OCI-LY7 (cell line): ENCODE measurements at regions not wholly inside any gene's neighbourhood (a gene's known extent, or its start where the extent isn't known, plus 50 kb on each side); places are given as distances from the start of the nearest gene placed in this dataset.

Source experiments
- BruUV-seq: library from RNA; stranded (reverse); fragments of 400-500 nt; replicated peaks from 2 replicates; lab custom pipeline; 2021; lab: Mats Ljungman, UMichigan
- CTCF ChIA-PET: fragments of 300-600 bp; sonication (Branson Sonifier 250); formaldehyde crosslinking; loops from one replicate; lab custom pipeline; 2022; ENCODE audit warnings: antibody characterized with exemption; ENCODE audit not compliant: unreplicated experiment; lab: Charles Lee
- POLR2A ChIA-PET: fragments of 300-600 bp; sonication (Branson Sonifier 250); formaldehyde crosslinking; loops from one replicate; lab custom pipeline; 2022; ENCODE audit warnings: antibody characterized with exemption; lab: Charles Lee
- DNase-seq: peaks from one replicate; pipeline ENCODE4 v3.0.0-alpha.2; 2015; ENCODE audit warnings: low spot score
- H2AFZ ChIP-seq: fragments of 200-600 bp; sonication (generic), shearing (Covaris generic); 2 replicates; pipeline ENCODE4 v1.6.1; 2014; ENCODE audit warnings: mild to moderate bottlenecking, antibody characterized with exemption, low read length, moderate library complexity
- H3K27ac ChIP-seq: fragments of 200-600 bp; sonication (generic); 2 replicates; pipeline ENCODE4 v1.5.1; 2014; ENCODE audit warnings: mixed run types, low read depth, mild to moderate bottlenecking, moderate library complexity, low read length, inconsistent platforms; ENCODE audit not compliant: poor library complexity, severe bottlenecking
- H3K36me3 ChIP-seq: fragments of 200-600 bp; sonication (generic); 2 replicates; pipeline ENCODE4 v1.6.1; 2014; ENCODE audit warnings: mild to moderate bottlenecking, antibody characterized with exemption, low read length, moderate library complexity, mixed read lengths; ENCODE audit not compliant: insufficient read depth
- H3K4me1 ChIP-seq: fragments of 200-600 bp; sonication (generic); 2 replicates; pipeline ENCODE4 v1.5.1; 2014; ENCODE audit warnings: mild to moderate bottlenecking, low read length; ENCODE audit not compliant: insufficient read depth, poor library complexity, severe bottlenecking
- H3K4me2 ChIP-seq: fragments of 200-600 bp; sonication (generic); 2 replicates; pipeline ENCODE4 v1.6.1; 2014; ENCODE audit warnings: mild to moderate bottlenecking, low read length
- H3K4me3 ChIP-seq: fragments of 200-600 bp; sonication (generic); 2 replicates; pipeline ENCODE4 v1.5.1; 2014; ENCODE audit warnings: mild to moderate bottlenecking, low read depth, low read length; ENCODE audit not compliant: poor library complexity, severe bottlenecking
- H3K79me2 ChIP-seq: fragments of 200-600 bp; sonication (generic); 2 replicates; pipeline ENCODE4 v1.6.1; 2016; ENCODE audit warnings: low read depth, mild to moderate bottlenecking, low read length, moderate library complexity, mixed read lengths; ENCODE audit not compliant: insufficient read depth
- H3K9me2 ChIP-seq: fragments of 200-600 bp; sonication (generic); 2 replicates; pipeline ENCODE4 v1.6.1; 2016; ENCODE audit warnings: mild to moderate bottlenecking, low read length, mixed read lengths; ENCODE audit not compliant: insufficient read depth
- H3K9me3 ChIP-seq: fragments of 200-600 bp; sonication (generic); 2 replicates; pipeline ENCODE4 v1.6.1; 2014; ENCODE audit warnings: mild to moderate bottlenecking, mixed run types, low read length, mixed read lengths
- H4K20me1 ChIP-seq: fragments of 200-600 bp; sonication (generic); 2 replicates; pipeline ENCODE4 v1.6.1; 2014; ENCODE audit warnings: mild to moderate bottlenecking, antibody characterized with exemption, low read length, moderate library complexity, mixed read lengths; ENCODE audit not compliant: insufficient read depth
- CTCF ChIP-seq: fragments of 200-600 bp; sonication (generic); conservative IDR thresholded peaks from 2 replicates; pipeline ENCODE4 v1.5.1; 2014; ENCODE audit warnings: mild to moderate bottlenecking, antibody characterized with exemption, low read length, moderate library complexity, mixed read lengths
- EZH2phosphoT487 ChIP-seq: fragments of 200-600 bp; sonication (generic); IDR thresholded peaks from 2 replicates; pipeline ENCODE4 v1.6.1; 2018; ENCODE audit warnings: low read depth, borderline replicate concordance, mild to moderate bottlenecking, mixed run types, antibody characterized with exemption, low read length, moderate library complexity, mixed read lengths
- intact Hi-C: fragments of 100-400 bp; cut with micrococcal nuclease; formaldehyde crosslinking; loops from one replicate; pipeline ENCODE4 v1.10.0; 2022; ENCODE audit not compliant: unreplicated experiment

- ChIA-PET CTCF (no interaction called here), POLR2A (no interaction called here)
- DNase-seq = no peak
- Histone ChIP-seq H3K4me3 (no peak overlapping the region), H3K4me2 (no peak overlapping the region), H4K20me1 (no peaks in the 10 kb centered on the region), H3K4me1 (no peaks in the 10 kb centered on the region), H3K79me2 (no peaks in the 10 kb centered on the region), H3K27ac (no peak overlapping the region), H3K9me3 (peaks cover 5% of the 10 kb centered on the region; the same call in 1 of the 2 replicates), H2AFZ (no peak overlapping the region), H3K9me2 (no peaks in the 10 kb centered on the region), H3K36me3 (no peaks in the 10 kb centered on the region)
- TF ChIP-seq CTCF (no peak), EZH2phosphoT487 (no peak)
- intact Hi-C loops = no loop called here
- BruUV-seq = no TSS peak
These were observed 169.8 kb upstream of the GRB10 start for GRCh38 chr7:50952544-50952943.

DNA sequence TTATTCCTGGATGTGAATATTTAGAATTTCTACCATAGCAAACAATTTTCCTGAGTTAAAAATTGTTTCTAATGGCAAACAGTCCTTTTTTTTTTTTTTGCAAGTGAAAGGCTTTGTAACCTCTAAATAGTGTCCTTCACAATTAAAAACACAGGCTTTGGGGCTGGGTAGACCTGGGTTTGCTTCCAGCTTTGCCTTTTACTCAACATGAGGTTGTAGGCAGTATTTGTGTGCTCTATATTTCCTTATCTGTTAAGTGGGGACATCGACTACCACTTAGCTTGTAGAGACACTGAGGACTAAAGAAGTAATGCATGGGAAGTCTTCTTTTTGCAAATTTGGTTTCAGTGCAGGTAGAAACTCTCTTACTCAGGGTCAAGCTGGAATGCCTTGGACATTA, 169.4 kb upstream of the GRB10 start:
- Histone ChIP-seq H3K4me2 (no peak overlapping the region), H3K36me3 (no peaks in the 10 kb centered on the region), H3K9me3 (peaks cover 5% of the 10 kb centered on the region; the same call in 1 of the 2 replicates), H2AFZ (no peak overlapping the region), H3K4me3 (no peak overlapping the region), H3K79me2 (no peaks in the 10 kb centered on the region), H4K20me1 (no peaks in the 10 kb centered on the region), H3K27ac (no peak overlapping the region), H3K9me2 (no peaks in the 10 kb centered on the region), H3K4me1 (no peaks in the 10 kb centered on the region)
- ChIA-PET CTCF (no interaction called here), POLR2A (no interaction called here)
- TF ChIP-seq EZH2phosphoT487 = no peak
- TF ChIP-seq CTCF = no peak
- no peak for DNase-seq
- intact Hi-C loops = no loop called here
- BruUV-seq = no TSS peak

- Histone ChIP-seq H3K4me2 (no peak overlapping the region), H3K79me2 (no peaks in the 10 kb centered on the region), H3K9me3 (no peaks in the 10 kb centered on the region), H4K20me1 (no peaks in the 10 kb centered on the region), H2AFZ (no peak overlapping the region), H3K36me3 (no peaks in the 10 kb centered on the region), H3K4me1 (no peaks in the 10 kb centered on the region), H3K9me2 (no peaks in the 10 kb centered on the region), H3K4me3 (no peak overlapping the region), H3K27ac (no peak overlapping the region)
- TF ChIP-seq EZH2phosphoT487 (no peak), CTCF (no peak)
- no TSS peak for BruUV-seq
- POLR2A ChIA-PET = no interaction called here
- DNase-seq = no peak
- CTCF ChIA-PET = no interaction called here
- intact Hi-C loops = no loop called here
These were observed 160.8 kb upstream of the GRB10 start for GRCh38 chr7:50943482-50943881.
